A549 (cell line): ENCODE measurements at regions not wholly inside any gene's neighbourhood (a gene's known extent, or its start where the extent isn't known, plus 50 kb on each side); places are given as distances from the start of the nearest gene placed in this dataset.
A peak's percentile ranks its signal among the peaks of the same experiment; 100 is the strongest.

Experiments
- ATAC-seq, 2 experiments: fragments of 200-7000 bp in 1 of 2; fragments of >200 bp in 1 of 2; cut with Nextera tagmentation in 1 of 2; cut with Tn5 transposase in 1 of 2; 3 replicates each; pipeline versions ENCODE4 v1.8.0 to v1.9.1; 2018 to 2020; ENCODE audit warnings: mild to moderate bottlenecking in 1 of 2, moderate library complexity in 1 of 2
- CTCF ChIA-PET: fragments of 300-600 bp; sonication (Branson Sonifier 250); formaldehyde crosslinking; extraction: SDS; loops from one replicate; lab custom pipeline; 2021; ENCODE audit warnings: antibody characterized with exemption, inconsistent platforms; lab: Yijun Ruan, JAX
- POLR2A ChIA-PET: fragments of 350-600 bp; formaldehyde crosslinking; extraction: SDS; loops from one replicate; lab custom pipeline; 2021; ENCODE audit warnings: antibody characterized with exemption, inconsistent platforms; lab: Yijun Ruan, JAX
- DNase-seq, 2 experiments: peaks; one replicate each; pipeline versions ENCODE4 v3.0.0 to v3.0.0-alpha.2; 2011 to 2016; ENCODE audit warnings: low read depth in 1 of 2, low spot score in 1 of 2
- FAIRE-seq: peaks from 2 replicates; lab custom pipeline; 2011; peaks lifted over from hg19 to GRCh38; lab: Jason Lieb, UNC
- H3K27ac ChIP-seq, 2 experiments: fragments of >200 bp; sonication (Bioruptor Twin); formaldehyde crosslinking; 3 replicates each; pipeline ENCODE4 v1.5.1; 2016 to 2017
- H3K4me1 ChIP-seq: fragments of >200 bp; sonication (Bioruptor Twin); formaldehyde crosslinking; 3 replicates; pipeline ENCODE4 v1.6.1; 2016
- H3K4me2 ChIP-seq: fragments of >200 bp; sonication (Bioruptor Twin); formaldehyde crosslinking; 3 replicates; pipeline ENCODE4 v1.6.1; 2016
- H3K4me3 ChIP-seq: fragments of >200 bp; sonication (Bioruptor Twin); formaldehyde crosslinking; 3 replicates; pipeline ENCODE4 v1.5.1; 2016
- H3K9me3 ChIP-seq: fragments of >200 bp; sonication (Bioruptor Twin); formaldehyde crosslinking; 3 replicates; pipeline ENCODE4 v1.6.1; 2016
- CTCF ChIP-seq: fragments of >200 bp; sonication (Bioruptor Twin); formaldehyde crosslinking; IDR thresholded peaks from 3 replicates; pipeline ENCODE4 v1.5.1; 2016
- EHF ChIP-seq: fragments of 250-450 bp; sonication (Bioruptor Pico); IDR thresholded peaks from 2 replicates; pipeline ENCODE4 v1.5.0; 2020; ENCODE audit warnings: mild to moderate bottlenecking
- ELK1 ChIP-seq: fragments of 150-350 bp; IDR thresholded peaks from 2 replicates; pipeline ENCODE4 v1.6.1; 2014; ENCODE audit warnings: low read depth, mild to moderate bottlenecking, low read length
- EP300 ChIP-seq, 2 experiments: fragments of >200 bp; sonication (Bioruptor Twin); formaldehyde crosslinking; IDR thresholded peaks; 2 replicates in 1 of 2; 3 replicates in 1 of 2; pipeline ENCODE4 v1.6.1; 2016 to 2017
- HMGXB4 ChIP-seq: fragments of 250-450 bp; sonication (Bioruptor Pico); IDR thresholded peaks from 2 replicates; pipeline ENCODE4 v1.5.0; 2021; ENCODE audit warnings: mild to moderate bottlenecking, moderate library complexity, borderline replicate concordance
- HOXB5 ChIP-seq: fragments of 250-450 bp; sonication (Bioruptor Pico); IDR thresholded peaks from 2 replicates; pipeline ENCODE4 v1.5.0; 2020; ENCODE audit warnings: mild to moderate bottlenecking, moderate library complexity
- MYC ChIP-seq: IDR thresholded peaks from 2 replicates; pipeline ENCODE4 v1.6.1; 2012; ENCODE audit warnings: mild to moderate bottlenecking, inconsistent platforms, low read length, improper control_type of control experiment, borderline replicate concordance
- PBX3 ChIP-seq: IDR thresholded peaks from 2 replicates; pipeline ENCODE4 v1.6.1; 2012
- POLR2A ChIP-seq: IDR thresholded peaks from 2 replicates; pipeline ENCODE4 v1.6.1; 2012; ENCODE audit warnings: mild to moderate bottlenecking, low read length
- REST ChIP-seq: fragments of 200-600 bp; sonication (generic); IDR thresholded peaks from 2 replicates; pipeline ENCODE4 v1.6.1; 2016; ENCODE audit warnings: antibody characterized with exemption, mild to moderate bottlenecking, moderate library complexity
- RFX5 ChIP-seq: fragments of 450-650 bp; IDR thresholded peaks from 2 replicates; pipeline ENCODE4 v1.7.1; 2014; ENCODE audit warnings: antibody characterized with exemption, mild to moderate bottlenecking, moderate library complexity
- USF2 ChIP-seq: fragments of 450-650 bp; IDR thresholded peaks from 2 replicates; pipeline ENCODE4 v1.6.1; 2014; ENCODE audit warnings: antibody characterized with exemption
- WGBS: methylation state at CpG from one replicate; pipeline ENCODE4 v1.1.6; 2017; ENCODE audit errors: missing lambda C conversion rate; 5-methylcytosine and 5-hydroxymethylcytosine counted together
- TF ChIP-seq, protein P1 (sequence below): IDR thresholded peaks from 2 replicates; pipeline ENCODE4 v1.6.1; 2012; ENCODE audit warnings: low read depth, borderline replicate concordance
- TF ChIP-seq, protein P2 (sequence below): fragments of >200 bp; sonication (Bioruptor Twin); formaldehyde crosslinking; IDR thresholded peaks from 2 replicates; pipeline ENCODE4 v1.6.1; 2016

DNA sequence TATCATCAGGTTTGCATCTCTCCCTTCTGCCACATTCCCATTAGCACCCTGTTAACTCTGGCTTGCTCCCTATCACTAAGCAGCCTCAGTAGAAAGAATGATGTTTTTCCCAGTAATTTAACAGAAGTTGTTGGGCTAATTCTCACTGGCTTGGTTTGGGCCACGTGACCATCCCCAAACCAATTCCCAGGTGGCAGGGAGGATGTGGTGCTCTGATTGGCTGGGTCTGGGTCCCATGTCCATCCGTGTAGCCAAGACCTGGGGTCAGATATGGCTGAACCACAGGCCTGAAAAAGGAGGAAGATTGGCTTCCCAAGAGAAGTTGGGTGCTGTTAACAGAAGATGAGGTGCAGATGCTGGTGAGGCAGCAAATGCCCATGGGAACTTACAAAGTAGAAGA, 122.0 kb downstream of the BOD1 start:
- Histone ChIP-seq H3K4me2 (no peak overlapping the region), H3K9me3 (no peaks in the 10 kb centered on the region), H3K27ac (no peak overlapping the region), H3K4me1 (no peaks in the 10 kb centered on the region), H3K4me3 (no peak overlapping the region)
- TF ChIP-seq HOXB5 (CRISPR knock-in tag) (no peak), REST (no peak), USF2 (peak; percentile 57)
- TF ChIP-seq, protein P1, sequence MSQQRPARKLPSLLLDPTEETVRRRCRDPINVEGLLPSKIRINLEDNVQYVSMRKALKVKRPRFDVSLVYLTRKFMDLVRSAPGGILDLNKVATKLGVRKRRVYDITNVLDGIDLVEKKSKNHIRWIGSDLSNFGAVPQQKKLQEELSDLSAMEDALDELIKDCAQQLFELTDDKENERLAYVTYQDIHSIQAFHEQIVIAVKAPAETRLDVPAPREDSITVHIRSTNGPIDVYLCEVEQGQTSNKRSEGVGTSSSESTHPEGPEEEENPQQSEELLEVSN: no peak
- 40% methylated on average over 2 of the region's 2 CpGs for WGBS
- POLR2A ChIA-PET: no interaction called here
- no peak for DNase-seq
- CTCF ChIA-PET: interaction anchor here (0.9 kb wide), 1 partner anchor 491 kb away, joined by 3 read pairs; no protein-coding TSS in a partner anchor
- FAIRE-seq: no peak
- ATAC-seq: no peak

DNA sequence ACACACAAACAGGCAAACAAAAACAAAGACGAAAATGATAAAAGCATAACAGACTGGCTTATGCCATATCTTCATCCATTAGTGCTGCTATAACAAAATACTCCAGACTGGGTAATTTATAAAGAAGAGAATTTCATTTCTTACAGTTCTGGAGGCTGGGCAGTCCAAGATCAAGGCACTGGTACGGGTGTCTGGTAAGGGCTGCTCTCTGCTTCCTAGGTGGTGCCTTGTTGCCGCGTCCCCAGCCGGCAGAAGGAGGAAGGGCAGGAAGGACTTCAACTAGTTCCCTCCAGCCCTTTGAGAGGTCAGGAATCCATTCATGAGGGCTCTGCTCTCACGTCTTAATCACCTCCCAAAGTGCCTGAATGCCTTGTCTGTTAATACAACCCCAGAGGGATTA, 122.6 kb downstream of the BOD1 start:
- Histone ChIP-seq H3K4me2 (no peak overlapping the region), H3K4me1 (no peaks in the 10 kb centered on the region), H3K4me3 (no peak overlapping the region), H3K9me3 (no peaks in the 10 kb centered on the region), H3K27ac (no peak overlapping the region)
- ATAC-seq (no peak), FAIRE-seq (no peak), DNase-seq (no peak)
- TF ChIP-seq EHF (CRISPR knock-in tag) (no peak), RFX5 (no peak), MYC (no peak)
- POLR2A ChIA-PET: interaction anchor here (0.6 kb wide), 1 partner anchor 162 kb away, joined by 4 read pairs; no protein-coding TSS in a partner anchor
- CTCF ChIA-PET: interaction anchor here (0.9 kb wide), 1 partner anchor 491 kb away, joined by 3 read pairs; no protein-coding TSS in a partner anchor
- 62% methylated on average over 6 of the region's 6 CpGs for WGBS

DNA sequence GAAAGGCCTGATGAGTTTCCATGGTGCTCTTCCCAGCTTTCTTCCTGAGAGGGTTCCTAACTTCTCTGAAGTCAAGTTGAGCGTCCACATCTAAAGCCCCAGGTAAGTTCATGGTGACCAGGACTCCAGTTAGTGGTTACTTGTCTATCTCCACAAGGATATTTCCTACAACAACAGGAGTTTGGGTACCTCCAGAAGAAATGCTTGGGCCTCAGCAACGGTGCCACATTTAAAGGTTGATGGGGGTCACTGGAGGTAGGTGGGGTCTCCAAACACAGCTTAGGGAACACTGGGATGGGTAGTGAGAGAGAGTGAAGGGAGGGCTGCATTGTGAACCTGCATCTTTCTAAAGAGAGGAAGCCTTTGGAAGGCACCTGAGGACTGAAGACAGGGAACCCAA, 123.4 kb downstream of the BOD1 start:
- 45% methylated on average over 2 of the region's 2 CpGs for WGBS
- no peaks in the 10 kb centered on the region for H3K9me3 ChIP-seq
- DNase-seq: no peak
- TF ChIP-seq, protein P2, sequence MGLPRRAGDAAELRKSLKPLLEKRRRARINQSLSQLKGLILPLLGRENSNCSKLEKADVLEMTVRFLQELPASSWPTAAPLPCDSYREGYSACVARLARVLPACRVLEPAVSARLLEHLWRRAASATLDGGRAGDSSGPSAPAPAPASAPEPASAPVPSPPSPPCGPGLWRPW: no peak
- TF ChIP-seq ELK1 (no peak), PBX3 (no peak), EP300 (IDR thresholded peaks at IDR 0.05) (no peak), POLR2A (no peak), MYC (no peak), CTCF (no peak), HMGXB4 (no peak)
- TF ChIP-seq, all 56 proteins: peak for 0
- ATAC-seq (no peak), FAIRE-seq (no peak)
- POLR2A ChIA-PET: no interaction called here
- H3K4me1 ChIP-seq: no peaks in the 10 kb centered on the region
- no peak overlapping the region for H3K27ac ChIP-seq
- H3K4me2 ChIP-seq: no peak overlapping the region
- CTCF ChIA-PET: interaction anchor here (1.1 to 1.6 kb wide), 2 partner anchors 18 to 21 kb away, joined by 3 read pairs; no protein-coding TSS in a partner anchor
- no peak overlapping the region for H3K4me3 ChIP-seq
